Fibroblast of skin of left quadriceps (primary cell): ENCODE measurements at regions not wholly inside any gene's neighbourhood (a gene's known extent, or its start where the extent isn't known, plus 50 kb on each side); places are given as distances from the start of the nearest gene placed in this dataset.

Experiments
- DNase-seq, 2 experiments: peaks; one replicate each; pipeline ENCODE4 v3.0.0-alpha.2; 2013; ENCODE audit warnings: low read depth in 2 of 2

DNA sequence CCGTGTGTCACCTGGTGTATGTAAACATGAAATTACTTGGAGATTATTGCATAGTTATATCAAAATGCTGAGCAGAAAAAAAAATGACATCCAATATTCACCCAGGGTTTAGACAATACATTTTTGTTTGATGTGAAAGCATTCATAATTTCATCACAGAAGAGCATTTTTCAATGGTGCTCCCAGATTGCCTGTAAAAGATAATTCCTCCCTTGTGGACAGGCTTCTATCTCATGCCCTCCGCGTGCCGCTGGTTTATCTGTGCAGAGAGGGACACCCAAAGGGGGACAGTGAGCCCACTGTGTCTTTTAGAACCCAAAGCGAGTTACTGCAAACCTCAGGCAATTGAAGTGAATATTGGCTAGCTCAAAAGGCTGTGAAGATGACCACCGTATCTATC, 126.2 kb upstream of the KLF6 start:
- DNase-seq, result no peak

- DNase-seq, result no peak
Measured at GRCh38 chr10:3909339-3909738, 124.3 kb upstream of the KLF6 start.

DNA sequence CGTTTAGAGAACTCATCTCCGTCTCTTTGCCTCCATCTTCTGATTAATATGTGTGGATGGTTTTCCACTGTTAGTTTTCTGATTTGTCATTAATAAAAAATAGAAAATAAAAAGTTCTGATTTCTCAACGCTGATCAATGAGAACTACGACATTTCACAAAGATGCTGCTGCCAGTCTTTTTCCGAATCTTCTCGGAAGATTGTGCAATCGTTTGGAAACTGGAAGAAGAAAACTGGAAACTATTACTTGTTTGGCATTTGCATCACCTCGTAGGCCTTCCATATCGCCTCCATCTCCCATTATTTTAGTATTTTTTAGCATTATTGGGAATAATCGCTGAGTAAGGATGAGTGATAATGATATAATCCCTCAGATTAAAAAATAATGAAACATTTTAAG, 123.2 kb upstream of the KLF6 start:
- no peak for DNase-seq

DNA sequence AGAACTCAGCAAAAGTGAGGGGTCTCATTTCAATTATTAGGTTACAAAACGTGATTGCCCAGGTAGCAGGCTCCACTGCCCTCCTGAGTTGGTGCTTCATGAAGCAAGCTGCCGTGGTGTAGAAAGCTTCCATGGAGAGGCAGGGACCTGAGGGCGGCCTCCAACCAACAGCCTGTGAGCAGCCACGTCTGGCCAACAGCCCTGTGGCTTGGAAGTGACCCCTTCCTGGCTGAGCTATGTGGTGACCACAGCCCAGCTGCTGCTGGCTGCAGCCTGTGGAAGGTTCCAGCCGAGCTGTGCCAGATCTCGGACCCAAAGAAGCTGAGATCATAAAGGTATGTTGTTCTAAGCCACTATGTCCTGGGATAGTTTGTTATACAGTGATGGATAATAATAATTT, 122.5 kb upstream of the KLF6 start:
- DNase-seq, result no peak

DNA sequence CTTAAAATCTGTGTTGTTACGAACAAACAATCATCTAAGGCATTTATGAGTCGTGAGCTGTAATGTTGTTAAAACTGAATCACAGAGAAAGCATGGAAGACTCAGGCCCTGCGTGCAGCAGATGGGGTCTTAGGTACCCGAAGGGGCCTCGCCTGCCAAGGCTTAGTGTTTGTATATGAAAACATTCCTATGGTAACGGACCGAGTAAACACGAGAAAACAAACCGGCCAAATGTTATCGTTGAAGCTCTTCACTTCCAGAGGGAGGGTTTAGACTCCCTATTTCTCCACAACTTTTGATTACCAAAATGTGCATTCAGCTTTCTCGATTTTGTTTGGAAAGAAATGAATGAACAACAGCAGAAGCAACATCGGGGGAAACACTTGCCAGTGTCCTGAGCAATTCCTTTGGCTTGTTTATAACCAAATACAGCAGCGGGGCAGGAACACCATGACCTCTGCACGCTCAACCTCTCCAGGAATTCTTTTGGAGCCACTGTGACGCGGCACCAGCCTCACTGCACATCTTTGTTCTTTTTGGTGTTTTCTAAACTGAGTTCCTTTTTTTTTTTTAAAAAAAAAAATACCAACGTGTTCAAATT, 121.6 kb upstream of the KLF6 start:
- no peak for DNase-seq

GRCh38 chr10:3904419-3904960, 119.5 kb upstream of the KLF6 start:
- DNase-seq, result no peak

- DNase-seq, result no peak
Measured at GRCh38 chr10:3902809-3903410, 117.9 kb upstream of the KLF6 start.

DNA sequence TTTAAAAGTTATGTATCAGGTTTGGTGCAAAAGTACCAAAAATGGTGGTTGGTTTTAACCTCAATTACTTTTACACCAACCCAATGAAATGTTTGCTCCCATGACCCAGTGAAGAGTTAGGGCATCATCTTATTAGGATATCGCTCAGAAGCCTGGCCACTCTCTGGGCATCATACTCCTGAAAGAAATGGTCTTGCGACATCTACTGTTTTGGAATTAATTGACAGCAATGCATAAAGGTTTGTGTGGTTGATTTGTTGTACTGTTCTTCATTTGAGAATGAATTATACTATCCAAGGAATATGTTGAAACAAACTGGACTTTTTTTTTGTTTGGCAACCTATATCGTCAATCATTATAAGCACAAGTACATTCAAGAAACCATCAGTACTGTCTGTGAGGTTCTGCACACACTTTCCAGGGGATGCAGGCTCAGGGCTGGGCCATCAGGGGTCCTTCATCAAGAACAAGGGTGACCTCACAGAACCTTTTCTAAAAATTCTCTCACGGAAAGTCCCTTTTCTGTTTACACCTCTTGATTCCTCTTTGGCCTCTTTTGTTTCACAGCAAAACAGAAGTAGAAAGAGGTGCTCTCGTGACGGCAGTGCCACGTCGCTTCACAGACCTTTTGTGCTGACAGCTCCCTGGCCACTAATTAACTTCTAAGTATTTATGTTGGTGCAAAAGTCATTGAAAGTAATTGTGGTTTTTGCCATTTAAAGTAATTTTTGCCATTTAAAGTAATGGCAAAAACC, 117.2 kb upstream of the KLF6 start:
- DNase-seq, result no peak

- DNase-seq, result no peak
Measured at GRCh38 chr10:3901370-3901769, 116.4 kb upstream of the KLF6 start.

DNA sequence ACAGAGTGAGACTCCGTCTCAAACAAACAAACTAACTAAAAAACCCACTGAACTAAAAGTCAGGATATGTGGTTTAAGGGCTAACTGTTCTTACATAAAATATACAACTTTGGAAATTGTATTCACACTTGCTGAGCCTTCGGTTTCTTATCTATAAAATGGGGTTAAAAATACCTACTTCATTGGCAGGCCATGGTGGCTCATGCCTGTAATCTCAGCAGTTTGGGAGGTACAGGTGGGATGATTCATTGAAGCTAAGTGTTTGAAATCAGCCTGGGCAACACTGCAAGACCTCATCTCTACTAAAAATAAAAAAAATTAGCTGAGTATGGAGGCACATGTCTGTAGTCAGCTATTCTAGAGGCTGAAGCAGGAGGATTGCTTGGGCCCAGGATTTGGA, 115.4 kb upstream of the KLF6 start:
- no peak for DNase-seq

DNA sequence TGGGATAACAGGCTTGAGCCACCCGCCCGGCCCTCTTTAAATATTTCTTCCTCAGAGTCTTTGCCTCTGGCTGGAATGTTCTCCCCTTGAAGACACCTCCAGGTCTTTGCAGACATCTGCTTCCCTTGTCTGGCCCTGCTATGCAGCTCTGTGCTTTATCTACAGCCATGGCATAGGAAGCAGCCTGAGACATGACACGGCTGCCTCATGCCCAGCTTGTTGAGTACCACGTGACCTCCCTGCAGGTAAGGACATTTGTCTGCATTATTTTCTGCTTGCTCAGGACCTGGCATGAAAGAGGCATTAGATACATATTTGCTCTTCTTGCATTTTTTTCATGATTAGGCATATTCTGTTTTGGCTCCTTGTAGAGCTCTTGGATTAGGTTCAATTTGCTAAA, 113.8 kb upstream of the KLF6 start:
- no peak for DNase-seq

DNA sequence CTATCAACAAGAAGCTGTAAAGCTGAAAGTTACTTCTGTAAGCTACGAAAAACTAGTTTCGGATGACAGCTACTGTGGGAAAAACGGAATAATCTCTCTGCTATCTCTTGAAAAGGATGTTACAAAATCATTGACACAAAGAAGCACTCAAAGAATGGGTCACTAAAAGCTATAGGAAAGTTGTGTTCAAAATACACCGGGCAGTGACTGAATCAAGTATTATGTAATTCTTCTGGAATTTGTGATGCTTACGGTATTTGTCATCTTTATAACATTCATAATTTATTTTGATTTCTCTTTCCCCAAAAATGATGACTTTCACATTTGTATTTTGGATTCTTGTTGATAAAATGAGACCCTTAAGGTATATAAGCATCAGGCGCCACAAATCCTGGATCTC, 112.1 kb upstream of the KLF6 start:
- no peak for DNase-seq

GRCh38 chr10:3896161-3896560, 111.2 kb upstream of the KLF6 start:
- DNase-seq, result no peak

DNA sequence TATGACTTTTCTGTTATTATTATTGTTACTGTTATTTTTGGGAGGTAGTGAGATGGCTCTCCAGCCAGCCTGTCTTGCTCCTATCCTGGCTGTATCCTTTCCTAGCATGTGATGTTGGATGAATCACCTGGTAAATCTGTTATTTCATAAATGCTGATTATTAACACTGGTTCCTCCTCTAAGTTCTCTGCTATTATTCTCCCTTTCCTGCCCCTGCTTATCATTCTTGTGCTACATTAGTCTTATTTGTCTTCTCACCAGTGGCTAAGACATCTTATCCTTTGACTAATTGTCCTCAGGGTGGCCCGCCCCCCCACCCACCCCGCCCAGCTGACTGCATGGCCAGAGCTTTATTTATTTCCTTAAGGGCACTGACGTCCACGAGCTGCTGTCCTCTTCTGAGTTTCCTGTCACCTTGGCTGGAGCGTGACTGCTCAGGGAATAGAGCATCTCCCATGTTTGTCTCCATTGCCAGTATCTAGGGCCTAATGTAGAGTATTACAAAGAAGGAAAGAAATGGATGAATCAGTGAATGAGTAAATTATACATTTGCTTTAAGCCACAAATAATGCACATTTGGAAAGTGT, 110.1 kb upstream of the KLF6 start:
- DNase-seq, result no peak

- no peak for DNase-seq
Measured at GRCh38 chr10:3893901-3894563, 109.0 kb upstream of the KLF6 start.

- no peak for DNase-seq
Measured at GRCh38 chr10:3892440-3893425, 107.7 kb upstream of the KLF6 start.

- DNase-seq, result no peak
Measured at GRCh38 chr10:3891396-3891795, 106.4 kb upstream of the KLF6 start.

DNA sequence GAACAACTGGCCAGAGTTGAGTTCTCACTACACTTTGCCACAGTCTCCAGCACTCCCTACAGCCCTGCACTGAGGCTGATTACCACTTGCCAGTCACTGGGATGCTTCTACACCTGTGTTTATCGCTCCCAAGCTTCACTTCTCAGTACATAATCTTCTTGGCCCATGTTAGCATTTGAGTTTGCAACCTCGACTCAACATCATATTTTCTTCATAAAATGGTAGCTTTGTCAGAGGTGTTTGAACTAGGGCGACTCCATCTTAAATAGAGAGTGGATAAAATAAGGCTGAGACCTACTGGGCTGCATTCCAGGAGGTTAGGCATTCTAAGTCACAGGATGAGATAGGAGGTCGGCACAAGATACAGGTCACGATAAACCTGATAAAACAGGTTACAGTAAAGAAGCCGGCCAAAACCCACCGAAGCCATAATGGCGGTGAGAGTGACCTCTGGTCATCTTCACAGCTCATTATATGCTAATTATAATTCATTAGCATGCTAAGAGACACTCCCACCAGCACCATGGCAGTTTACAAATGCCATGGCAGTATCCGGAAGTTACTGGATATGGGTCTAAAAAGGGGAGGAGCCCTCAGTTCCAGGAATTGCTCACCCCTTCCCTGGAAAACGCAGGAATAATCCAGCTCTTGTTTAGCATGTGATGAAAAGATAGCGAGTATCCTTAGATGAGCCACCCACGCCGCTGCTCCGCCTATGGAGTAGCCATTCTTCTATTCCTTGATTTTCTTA, 105.8 kb upstream of the KLF6 start:
- DNase-seq, result no peak

GRCh38 chr10:3889961-3890522, 105.0 kb upstream of the KLF6 start:
- DNase-seq, result no peak
